ENCODE measurements at regions not wholly inside any gene's neighbourhood (a gene's known extent, or its start where the extent isn't known, plus 50 kb on each side); places are given as distances from the start of the nearest gene placed in this dataset.

GRCh38 chr13:87498681-87499080, 172.5 kb upstream of the SLITRK5 start:
- Mint-ChIP-seq H3K27ac (ENCODE audit: unreplicated experiment) (no peak overlapping the region), H3K36me3 (ENCODE audit: low read depth) (no peaks in the 10 kb centered on the region), H3K4me1 (ENCODE audit: low read depth) (no peaks in the 10 kb centered on the region), H3K9me3 (ENCODE audit: low read depth) (no peaks in the 10 kb centered on the region), H3K27me3 (ENCODE audit: low read depth) (peaks cover 2% of the 10 kb centered on the region), H3K4me3 (ENCODE audit: unreplicated experiment) (no peak overlapping the region)
- no peak for DNase-seq (ENCODE audit: low spot score)
- TF ChIP-seq, protein P1, sequence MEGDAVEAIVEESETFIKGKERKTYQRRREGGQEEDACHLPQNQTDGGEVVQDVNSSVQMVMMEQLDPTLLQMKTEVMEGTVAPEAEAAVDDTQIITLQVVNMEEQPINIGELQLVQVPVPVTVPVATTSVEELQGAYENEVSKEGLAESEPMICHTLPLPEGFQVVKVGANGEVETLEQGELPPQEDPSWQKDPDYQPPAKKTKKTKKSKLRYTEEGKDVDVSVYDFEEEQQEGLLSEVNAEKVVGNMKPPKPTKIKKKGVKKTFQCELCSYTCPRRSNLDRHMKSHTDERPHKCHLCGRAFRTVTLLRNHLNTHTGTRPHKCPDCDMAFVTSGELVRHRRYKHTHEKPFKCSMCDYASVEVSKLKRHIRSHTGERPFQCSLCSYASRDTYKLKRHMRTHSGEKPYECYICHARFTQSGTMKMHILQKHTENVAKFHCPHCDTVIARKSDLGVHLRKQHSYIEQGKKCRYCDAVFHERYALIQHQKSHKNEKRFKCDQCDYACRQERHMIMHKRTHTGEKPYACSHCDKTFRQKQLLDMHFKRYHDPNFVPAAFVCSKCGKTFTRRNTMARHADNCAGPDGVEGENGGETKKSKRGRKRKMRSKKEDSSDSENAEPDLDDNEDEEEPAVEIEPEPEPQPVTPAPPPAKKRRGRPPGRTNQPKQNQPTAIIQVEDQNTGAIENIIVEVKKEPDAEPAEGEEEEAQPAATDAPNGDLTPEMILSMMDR (IDR thresholded peaks at IDR 0.05) = no peak

- H3K27ac Mint-ChIP-seq (ENCODE audit: unreplicated experiment) = no peak overlapping the region
- no peaks in the 10 kb centered on the region for H3K4me1 Mint-ChIP-seq (ENCODE audit: low read depth)
- DNase-seq (ENCODE audit: low spot score) = no peak
- H3K9me3 Mint-ChIP-seq (ENCODE audit: low read depth) = peaks cover 5% of the 10 kb centered on the region
- H3K27me3 Mint-ChIP-seq (ENCODE audit: low read depth) = no peaks in the 10 kb centered on the region
- TF ChIP-seq, protein P1 (IDR thresholded peaks at IDR 0.05) = no peak
- H3K4me3 Mint-ChIP-seq (ENCODE audit: unreplicated experiment) = no peak overlapping the region
- no peaks in the 10 kb centered on the region for H3K36me3 Mint-ChIP-seq (ENCODE audit: low read depth)
Measured at GRCh38 chr13:87524775-87525174, 146.4 kb upstream of the SLITRK5 start.

DNA sequence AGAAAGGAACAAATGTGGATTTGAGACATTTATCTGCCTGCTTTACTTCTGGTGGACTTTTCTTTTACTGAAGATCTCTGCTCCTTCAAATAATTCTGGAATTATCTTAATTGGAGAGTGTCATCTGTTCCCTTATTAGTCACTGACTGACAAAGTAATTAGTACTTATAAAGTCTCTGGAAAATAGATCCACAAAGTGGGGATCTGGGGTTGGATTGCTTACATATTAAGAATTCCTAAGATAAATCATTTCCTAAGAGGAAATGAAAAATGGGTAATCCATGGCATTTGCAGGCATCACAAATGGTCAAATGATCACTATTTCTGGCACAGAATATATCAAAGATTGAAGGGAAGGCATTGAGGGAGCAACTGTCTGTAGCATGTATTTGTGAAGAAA, 137.4 kb upstream of the SLITRK5 start:
- no peak overlapping the region for H3K4me3 Mint-ChIP-seq (ENCODE audit: unreplicated experiment)
- no peaks in the 10 kb centered on the region for H3K9me3 Mint-ChIP-seq (ENCODE audit: low read depth)
- H3K4me1 Mint-ChIP-seq (ENCODE audit: low read depth) = no peaks in the 10 kb centered on the region
- no peaks in the 10 kb centered on the region for H3K36me3 Mint-ChIP-seq (ENCODE audit: low read depth)
- TF ChIP-seq, protein P1 (IDR thresholded peaks at IDR 0.05) = no peak
- H3K27ac Mint-ChIP-seq (ENCODE audit: unreplicated experiment) = no peak overlapping the region
- DNase-seq (ENCODE audit: low spot score) = no peak
- H3K27me3 Mint-ChIP-seq (ENCODE audit: low read depth) = no peaks in the 10 kb centered on the region

GRCh38 chr13:87535911-87536310, 135.3 kb upstream of the SLITRK5 start:
- Mint-ChIP-seq H3K36me3 (ENCODE audit: low read depth) (no peaks in the 10 kb centered on the region), H3K9me3 (ENCODE audit: low read depth) (no peaks in the 10 kb centered on the region), H3K4me1 (ENCODE audit: low read depth) (no peaks in the 10 kb centered on the region), H3K27me3 (ENCODE audit: low read depth) (no peaks in the 10 kb centered on the region), H3K4me3 (ENCODE audit: unreplicated experiment) (no peak overlapping the region), H3K27ac (ENCODE audit: unreplicated experiment) (no peak overlapping the region)
- TF ChIP-seq, protein P1 (IDR thresholded peaks at IDR 0.05) = no peak
- no peak for DNase-seq (ENCODE audit: low spot score)

DNA sequence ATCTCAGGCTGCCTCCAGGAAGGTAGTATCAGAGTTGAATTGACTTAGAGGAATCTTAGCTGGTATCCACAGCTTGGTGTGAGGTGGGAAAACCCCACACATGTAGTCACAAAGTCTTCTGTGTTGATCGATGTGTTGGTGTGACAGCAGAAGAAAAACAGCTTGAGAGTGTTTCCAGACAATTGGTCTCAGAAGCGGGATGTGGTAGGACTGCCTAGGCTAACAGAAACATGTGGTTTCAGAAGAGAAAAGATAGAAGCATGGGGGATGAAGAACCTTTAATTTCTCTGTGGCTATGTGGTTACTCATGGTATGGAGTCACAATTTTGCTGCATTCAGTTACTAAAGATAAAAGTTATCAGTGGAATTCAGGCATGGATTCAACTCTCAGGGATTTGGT, 134.7 kb upstream of the SLITRK5 start:
- Mint-ChIP-seq H3K27ac (ENCODE audit: unreplicated experiment) (no peak overlapping the region), H3K4me3 (ENCODE audit: unreplicated experiment) (no peak overlapping the region), H3K9me3 (ENCODE audit: low read depth) (no peaks in the 10 kb centered on the region), H3K36me3 (ENCODE audit: low read depth) (no peaks in the 10 kb centered on the region), H3K4me1 (ENCODE audit: low read depth) (no peaks in the 10 kb centered on the region), H3K27me3 (ENCODE audit: low read depth) (no peaks in the 10 kb centered on the region)
- no peak for DNase-seq (ENCODE audit: low spot score)
- TF ChIP-seq, protein P1 (IDR thresholded peaks at IDR 0.05) = no peak

Measured in chondrocyte (in vitro differentiated cells).